H1 (cell line): ENCODE measurements at regions not wholly inside any gene's neighbourhood (a gene's known extent, or its start where the extent isn't known, plus 50 kb on each side); places are given as distances from the start of the nearest gene placed in this dataset.
"Not testable (repeated sequence)": the region's sequence is repeated elsewhere in the genome, so short reads cannot be mapped to it uniquely, and the experiment has no call there.

Source experiments
- CBX5 ChIP-seq: fragments of 300-800, 300-1000 bp; sonication (generic); IDR thresholded peaks from 2 replicates; pipeline ENCODE4 v1.7.1; 2016; ENCODE audit warnings: antibody characterized with exemption, low read length, low read depth
- CEBPB ChIP-seq: IDR thresholded peaks from 2 replicates; pipeline ENCODE4 v1.6.1; 2012; ENCODE audit warnings: low read depth, low read length
- CHD1 ChIP-seq: IDR thresholded peaks from 2 replicates; pipeline ENCODE4 v1.6.1; 2012; ENCODE audit warnings: low read depth, low read length, improper control_type of control experiment
- CTCF ChIP-seq, 3 experiments: IDR thresholded peaks; 1 replicate in 2 of 3; 2 replicates in 1 of 3; pipeline versions ENCODE4 v1.5.1 to v1.6.1; 2011; ENCODE audit warnings: low read length in 3 of 3, mild to moderate bottlenecking in 3 of 3, inconsistent platforms in 2 of 3, low read depth in 1 of 3, moderate library complexity in 1 of 3; ENCODE audit not compliant: insufficient read depth in 1 of 3; ENCODE audit errors: control extremely low read depth in 1 of 3
- EZH2 ChIP-seq: fragments of 200-600 bp; sonication (generic); IDR thresholded peaks from 2 replicates; pipeline ENCODE4 v1.7.1; 2012; ENCODE audit warnings: low read depth, mild to moderate bottlenecking, moderate library complexity, low read length, inconsistent platforms; ENCODE audit not compliant: severe bottlenecking
- GABPA ChIP-seq: IDR thresholded peaks from 2 replicates; pipeline ENCODE4 v1.6.1; 2011; ENCODE audit warnings: mild to moderate bottlenecking, low read length, moderate library complexity, borderline replicate concordance; ENCODE audit not compliant: insufficient read depth
- MAFK ChIP-seq: IDR thresholded peaks from 2 replicates; pipeline ENCODE4 v1.6.1; 2012; ENCODE audit warnings: low read depth, mild to moderate bottlenecking, improper control_type of control experiment, low read length
- POLR2A ChIP-seq, 2 experiments: IDR thresholded peaks; 1 replicate in 1 of 2; 2 replicates in 1 of 2; pipeline ENCODE4 v1.6.1; 2011; ENCODE audit warnings: low read depth in 2 of 2, low read length in 2 of 2, mild to moderate bottlenecking in 2 of 2; ENCODE audit errors: control extremely low read depth in 1 of 2
- POLR2AphosphoS5 ChIP-seq: IDR thresholded peaks from 2 replicates; pipeline ENCODE4 v1.6.1; 2011; ENCODE audit warnings: low read depth, low read length
- RFX5 ChIP-seq: IDR thresholded peaks from 2 replicates; pipeline ENCODE4 v1.6.1; 2011; ENCODE audit warnings: low read depth, low read length, improper control_type of control experiment, borderline replicate concordance
- RXRA ChIP-seq: IDR thresholded peaks from 2 replicates; pipeline ENCODE4 v1.6.1; 2011; ENCODE audit warnings: low read depth, mild to moderate bottlenecking, low read length, moderate library complexity; ENCODE audit not compliant: insufficient read depth
- SIN3A ChIP-seq, 2 experiments: IDR thresholded peaks in 1 of 2; conservative IDR thresholded peaks in 1 of 2; 2 replicates each; pipeline ENCODE4 v1.6.1; 2011 to 2012; ENCODE audit warnings: low read length in 2 of 2, improper control_type of control experiment in 1 of 2, low read depth in 1 of 2, mild to moderate bottlenecking in 1 of 2
- SP2 ChIP-seq: IDR thresholded peaks from 2 replicates; pipeline ENCODE4 v1.6.1; 2012; ENCODE audit warnings: mild to moderate bottlenecking, low read length, inconsistent platforms
- TF ChIP-seq, protein P1 (sequence below): IDR thresholded peaks from 2 replicates; pipeline ENCODE4 v1.6.1; 2011; ENCODE audit warnings: low read depth, mild to moderate bottlenecking, low read length; ENCODE audit not compliant: insufficient read depth

- TF ChIP-seq CTCF (IDR thresholded peaks at IDR 0.05; ENCODE audit: control extremely low read depth in 1 of 3, insufficient read depth in 1 of 3, low read depth in 1 of 3, low read length in 3 of 3); POLR2AphosphoS5; MAFK; SIN3A (conservative IDR thresholded peaks at IDR 0.05 in 1 of 2, IDR thresholded peaks at IDR 0.05 in 1 of 2; ENCODE audit: low read depth in 1 of 2, low read length in 2 of 2); POLR2A (IDR thresholded peaks at IDR 0.05; ENCODE audit: control extremely low read depth in 1 of 2, low read depth in 2 of 2, low read length in 2 of 2); EZH2; GABPA; RXRA; CEBPB; RFX5; CHD1; CBX5; SP2: not testable (repeated sequence)
- TF ChIP-seq, protein P1, sequence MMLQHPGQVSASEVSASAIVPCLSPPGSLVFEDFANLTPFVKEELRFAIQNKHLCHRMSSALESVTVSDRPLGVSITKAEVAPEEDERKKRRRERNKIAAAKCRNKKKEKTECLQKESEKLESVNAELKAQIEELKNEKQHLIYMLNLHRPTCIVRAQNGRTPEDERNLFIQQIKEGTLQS, result not testable (repeated sequence)
Measured at GRCh38 chr22:12626894-12627293, 2901.1 kb upstream of the OR11H1 start.
